OCI-LY3 (cell line): ENCODE measurements at regions not wholly inside any gene's neighbourhood (a gene's known extent, or its start where the extent isn't known, plus 50 kb on each side); places are given as distances from the start of the nearest gene placed in this dataset.

Source experiments
- H2AFZ ChIP-seq: fragments of 200-600, 300-600 bp; shearing (Covaris generic); 2 replicates; pipeline ENCODE4 v1.6.0; 2014; ENCODE audit warnings: antibody characterized with exemption, low read depth, low read length
- H3K27ac ChIP-seq: fragments of 200-600, 300-600 bp; sonication (generic); 2 replicates; pipeline ENCODE4 v1.5.1; 2014; ENCODE audit warnings: mild to moderate bottlenecking, low read length, moderate library complexity, mixed read lengths
- H3K27me3 ChIP-seq: fragments of 200-600, 300-600 bp; sonication (generic); 2 replicates; pipeline ENCODE4 v1.6.1; 2014; ENCODE audit warnings: low read depth, low read length, mixed read lengths
- H3K36me3 ChIP-seq: fragments of 200-600, 300-600 bp; sonication (generic); replicated peaks from 2 replicates; pipeline ENCODE3; 2014; ENCODE audit warnings: low read depth, low read length, mixed read lengths
- H3K4me1 ChIP-seq: fragments of 300-600, 200-600 bp; sonication (generic); 2 replicates; pipeline ENCODE4 v1.6.1; 2014; ENCODE audit warnings: low read length, mixed read lengths
- H3K4me2 ChIP-seq: fragments of 200-600, 300-600 bp; sonication (generic); 2 replicates; pipeline ENCODE4 v1.6.1; 2014; ENCODE audit warnings: low read length, mixed read lengths
- H3K4me3 ChIP-seq: fragments of 300-600, 200-600 bp; sonication (generic); 2 replicates; pipeline ENCODE4 v1.5.1; 2014; ENCODE audit warnings: antibody characterized with exemption, mild to moderate bottlenecking, low read length, moderate library complexity
- H3K79me2 ChIP-seq: fragments of 300-600, 200-600 bp; shearing (Covaris generic); 2 replicates; pipeline ENCODE4 v1.6.1; 2014; ENCODE audit warnings: mild to moderate bottlenecking, low read length, mixed read lengths
- H3K9ac ChIP-seq: fragments of 300-600, 200-600 bp; shearing (Covaris generic); 2 replicates; pipeline ENCODE4 v1.6.0; 2014; ENCODE audit warnings: mild to moderate bottlenecking, low read length, moderate library complexity
- H3K9me3 ChIP-seq: fragments of 200-600, 300-600 bp; shearing (Covaris generic); 2 replicates; pipeline ENCODE4 v1.6.1; 2014; ENCODE audit warnings: low read length, mixed read lengths; ENCODE audit not compliant: insufficient read depth
- H4K20me1 ChIP-seq: fragments of 200-600, 300-600 bp; sonication (generic); 2 replicates; pipeline ENCODE4 v1.6.1; 2016; ENCODE audit warnings: low read length, mixed read lengths; ENCODE audit not compliant: insufficient read depth
- EZH2phosphoT487 ChIP-seq: fragments of 200-600 bp; shearing (Covaris generic); IDR thresholded peaks from 2 replicates; pipeline ENCODE4 v1.6.1; 2018; ENCODE audit warnings: antibody characterized with exemption, mixed run types, low read depth
- TF ChIP-seq, protein P1 (sequence below): fragments of 200-600, 300-600 bp; sonication (generic); IDR thresholded peaks from 2 replicates; pipeline ENCODE4 v1.5.1; 2014; ENCODE audit warnings: antibody characterized with exemption, low read length, low read depth

DNA sequence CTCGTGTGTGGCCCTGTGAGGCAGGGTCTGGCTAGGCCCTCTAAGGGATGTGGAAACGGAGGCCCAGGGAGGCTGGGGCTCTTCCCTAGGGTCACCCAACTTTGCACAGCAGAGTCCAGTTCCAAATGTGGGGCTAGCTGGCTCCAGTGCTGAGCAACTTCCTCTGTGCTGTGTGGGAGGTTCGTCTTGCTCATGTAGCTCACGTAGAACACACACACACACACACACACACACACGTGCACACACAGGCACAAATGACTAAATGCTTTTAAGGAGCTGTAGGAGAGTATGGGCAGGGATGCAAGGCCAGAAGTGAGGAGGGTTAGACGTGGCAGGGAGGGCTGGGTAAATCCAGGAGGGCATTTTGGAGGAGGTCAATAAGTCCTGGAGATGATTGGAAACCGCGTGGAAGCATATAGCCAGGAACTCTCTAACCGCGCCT, 213.8 kb downstream of the RPLP1 start:
- Histone ChIP-seq H3K9ac (no peak overlapping the region), H3K4me2 (peak overlapping the region; percentile 77), H3K9me3 (no peaks in the 10 kb centered on the region), H3K36me3 (no peaks in the 10 kb centered on the region), H3K4me1 (peaks cover 42% of the 10 kb centered on the region), H3K4me3 (peak overlapping the region; percentile 65), H2AFZ (no peak overlapping the region), H3K27me3 (peaks cover 90% of the 10 kb centered on the region), H3K27ac (no peak overlapping the region), H4K20me1 (peaks cover 20% of the 10 kb centered on the region), H3K79me2 (no peaks in the 10 kb centered on the region)
- no peak for TF ChIP-seq EZH2phosphoT487
- TF ChIP-seq, protein P1, sequence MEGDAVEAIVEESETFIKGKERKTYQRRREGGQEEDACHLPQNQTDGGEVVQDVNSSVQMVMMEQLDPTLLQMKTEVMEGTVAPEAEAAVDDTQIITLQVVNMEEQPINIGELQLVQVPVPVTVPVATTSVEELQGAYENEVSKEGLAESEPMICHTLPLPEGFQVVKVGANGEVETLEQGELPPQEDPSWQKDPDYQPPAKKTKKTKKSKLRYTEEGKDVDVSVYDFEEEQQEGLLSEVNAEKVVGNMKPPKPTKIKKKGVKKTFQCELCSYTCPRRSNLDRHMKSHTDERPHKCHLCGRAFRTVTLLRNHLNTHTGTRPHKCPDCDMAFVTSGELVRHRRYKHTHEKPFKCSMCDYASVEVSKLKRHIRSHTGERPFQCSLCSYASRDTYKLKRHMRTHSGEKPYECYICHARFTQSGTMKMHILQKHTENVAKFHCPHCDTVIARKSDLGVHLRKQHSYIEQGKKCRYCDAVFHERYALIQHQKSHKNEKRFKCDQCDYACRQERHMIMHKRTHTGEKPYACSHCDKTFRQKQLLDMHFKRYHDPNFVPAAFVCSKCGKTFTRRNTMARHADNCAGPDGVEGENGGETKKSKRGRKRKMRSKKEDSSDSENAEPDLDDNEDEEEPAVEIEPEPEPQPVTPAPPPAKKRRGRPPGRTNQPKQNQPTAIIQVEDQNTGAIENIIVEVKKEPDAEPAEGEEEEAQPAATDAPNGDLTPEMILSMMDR = no peak

GRCh38 chr15:69666921-69667811, 214.5 kb downstream of the RPLP1 start:
- H3K36me3 ChIP-seq = no peaks in the 10 kb centered on the region
- no peak overlapping the region for H3K9ac ChIP-seq
- H3K4me1 ChIP-seq = peaks cover 42% of the 10 kb centered on the region
- peaks cover 18% of the 10 kb centered on the region for H4K20me1 ChIP-seq
- no peak overlapping the region for H3K27ac ChIP-seq
- TF ChIP-seq, protein P1 = no peak
- 0 out of 2 replicates have a peak, but pooled peaks have one; percentile 39 for TF ChIP-seq EZH2phosphoT487
- no peaks in the 10 kb centered on the region for H3K79me2 ChIP-seq
- H3K4me2 ChIP-seq = peak overlapping the region; percentile 77
- no peaks in the 10 kb centered on the region for H3K9me3 ChIP-seq
- peaks cover 90% of the 10 kb centered on the region for H3K27me3 ChIP-seq
- H2AFZ ChIP-seq = no peak overlapping the region
- H3K4me3 ChIP-seq = peak overlapping the region; percentile 65

GRCh38 chr15:69668039-69668705, 215.6 kb downstream of the RPLP1 start:
- Histone ChIP-seq H3K27me3 (peaks cover 88% of the 10 kb centered on the region), H3K27ac (no peak overlapping the region), H3K9me3 (no peaks in the 10 kb centered on the region), H3K9ac (no peak overlapping the region), H3K4me2 (no peak overlapping the region), H4K20me1 (peaks cover 18% of the 10 kb centered on the region), H3K4me1 (peaks cover 42% of the 10 kb centered on the region), H2AFZ (no peak overlapping the region), H3K79me2 (no peaks in the 10 kb centered on the region), H3K36me3 (no peaks in the 10 kb centered on the region), H3K4me3 (no peak overlapping the region)
- no peak for TF ChIP-seq EZH2phosphoT487
- TF ChIP-seq, protein P1 = no peak

- no peak overlapping the region for H2AFZ ChIP-seq
- no peaks in the 10 kb centered on the region for H3K9me3 ChIP-seq
- peaks cover 18% of the 10 kb centered on the region for H4K20me1 ChIP-seq
- no peaks in the 10 kb centered on the region for H3K79me2 ChIP-seq
- no peak overlapping the region for H3K4me3 ChIP-seq
- peaks cover 42% of the 10 kb centered on the region for H3K4me1 ChIP-seq
- H3K9ac ChIP-seq = no peak overlapping the region
- peaks cover 87% of the 10 kb centered on the region for H3K27me3 ChIP-seq
- H3K4me2 ChIP-seq = 0 out of 2 replicates have a peak overlapping the region, but pooled peaks have one; percentile 2
- no peak overlapping the region for H3K27ac ChIP-seq
- TF ChIP-seq, protein P1 = no peak
- TF ChIP-seq EZH2phosphoT487 = no peak
- no peaks in the 10 kb centered on the region for H3K36me3 ChIP-seq
Observed at GRCh38 chr15:69668963-69669362, 216.3 kb downstream of the RPLP1 start.
